ENCODE measurements at regions not wholly inside any gene's neighbourhood (a gene's known extent, or its start where the extent isn't known, plus 50 kb on each side); places are given as distances from the start of the nearest gene placed in this dataset.
"Not testable (repeated sequence)": the region's sequence is repeated elsewhere in the genome, so short reads cannot be mapped to it uniquely, and the experiment has no call there.

DNA sequence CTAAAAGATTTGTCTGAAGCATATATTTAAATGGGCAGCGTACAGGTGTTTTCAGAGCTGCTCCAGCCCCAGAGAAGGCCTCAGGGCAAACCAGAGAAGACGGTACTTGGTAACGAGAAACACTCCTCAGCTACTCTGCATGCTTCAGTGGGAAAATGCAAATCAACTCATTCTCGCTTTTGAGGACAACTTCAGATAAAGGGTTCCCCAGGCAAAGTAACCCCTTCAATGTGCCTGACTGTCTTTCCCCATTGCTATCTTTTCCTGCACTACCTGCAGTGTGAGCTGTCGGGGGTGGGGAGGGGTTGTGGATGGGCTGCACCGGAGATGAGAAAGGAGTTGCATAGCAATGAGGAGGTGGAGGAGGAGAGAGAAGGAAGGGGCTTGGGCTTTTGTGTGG, 339.7 kb upstream of the CLINT1 start:
- no peak for DNase-seq (ENCODE audit: low read depth)

DNA sequence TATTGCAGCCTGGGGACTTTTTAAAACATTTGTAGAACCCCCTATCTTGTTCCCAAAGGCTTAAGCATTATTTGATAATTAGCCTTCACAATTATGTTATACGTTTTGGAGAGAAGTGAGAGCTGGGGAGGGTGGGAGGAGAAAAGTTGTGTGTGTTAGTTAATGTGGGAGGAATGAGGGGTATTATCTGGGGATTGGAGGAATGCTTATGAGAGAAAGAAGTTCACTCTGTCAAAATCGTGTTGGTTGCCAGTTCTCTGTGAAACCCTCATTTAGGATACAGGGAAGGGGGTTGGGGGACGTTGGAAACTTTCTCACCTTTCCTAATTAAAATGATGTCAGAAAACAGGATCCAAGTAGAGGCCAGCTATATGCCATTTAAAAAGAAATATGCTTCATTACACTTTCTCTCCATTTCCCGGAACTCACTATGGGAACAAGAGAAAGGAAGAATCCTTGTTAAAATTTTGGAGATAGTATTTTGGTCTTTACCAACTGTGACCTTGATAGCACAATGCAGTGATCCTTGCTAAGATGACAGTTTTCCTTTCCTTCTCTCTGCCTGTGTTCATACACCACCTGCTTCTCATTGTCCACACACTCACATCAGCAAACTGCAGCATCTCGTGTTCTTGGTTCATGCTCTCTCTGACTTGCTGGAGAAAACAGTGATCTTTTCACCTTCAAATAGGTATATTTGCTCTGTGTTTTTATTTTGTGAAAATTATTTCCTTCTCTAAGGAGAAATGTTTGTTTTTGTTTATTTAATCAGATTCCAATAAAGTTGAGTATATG, 336.7 kb upstream of the CLINT1 start:
- DNase-seq (ENCODE audit: low read depth): no peak

DNA sequence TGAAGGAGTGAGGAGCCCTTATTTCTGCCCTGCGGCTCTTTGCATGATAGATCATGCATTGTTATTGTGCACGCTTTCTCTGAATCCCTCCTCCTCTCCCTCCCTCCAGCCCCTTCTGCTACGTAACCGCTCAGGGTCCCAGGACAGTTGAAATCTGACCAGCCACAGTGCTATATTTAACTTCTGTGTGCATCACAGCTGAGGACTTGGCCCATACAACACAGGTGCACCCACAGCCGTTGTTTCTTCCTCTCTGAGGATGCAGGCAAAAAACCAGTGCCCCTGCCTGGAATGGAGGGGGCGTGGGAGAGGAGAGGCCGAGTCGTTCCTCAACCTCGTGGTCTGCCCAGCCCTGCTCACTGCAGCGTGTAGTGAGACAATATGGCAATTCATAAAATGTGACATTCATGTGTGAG, 335.6 kb upstream of the CLINT1 start:
- no peak for DNase-seq (ENCODE audit: low read depth)

DNA sequence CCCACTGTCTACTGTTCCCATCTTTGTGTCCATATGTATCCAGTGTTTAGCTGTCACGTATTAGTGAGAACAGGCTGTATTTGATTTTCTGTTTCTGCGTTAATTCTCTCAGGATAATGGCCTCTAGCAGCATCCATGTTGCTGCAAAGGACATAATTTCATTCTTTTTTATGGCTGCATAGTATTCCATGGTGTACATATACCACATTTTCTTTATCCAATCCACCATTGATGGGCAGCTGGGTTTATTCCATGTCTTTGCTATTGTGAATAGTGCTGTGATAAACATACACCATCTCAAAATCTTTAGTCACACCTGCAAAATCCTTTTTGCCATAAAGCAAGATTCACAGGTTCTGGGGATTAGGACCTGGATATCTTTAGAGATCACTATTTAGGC, 334.4 kb upstream of the CLINT1 start:
- DNase-seq (ENCODE audit: low read depth): not testable (repeated sequence)

DNA sequence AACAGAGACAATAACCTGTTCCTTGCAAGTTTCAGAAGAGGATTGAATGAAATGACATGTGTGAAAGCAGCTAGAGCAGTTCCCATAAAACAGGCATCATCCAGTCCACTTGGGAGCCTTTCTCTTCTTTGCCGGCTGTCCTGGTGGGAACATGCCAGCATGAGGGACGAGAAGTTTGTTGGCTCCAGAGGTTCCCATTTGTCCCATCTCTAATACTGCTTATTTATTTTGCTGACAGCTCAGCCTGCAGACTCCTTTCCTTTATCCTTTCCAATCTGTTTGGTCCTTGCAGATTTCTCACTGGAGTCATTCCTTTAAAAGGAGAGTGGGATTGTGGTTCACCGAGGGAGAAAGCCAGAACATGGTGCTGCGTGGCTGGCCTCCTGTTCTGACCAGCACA, 321.5 kb upstream of the CLINT1 start:
- DNase-seq (ENCODE audit: low read depth): no peak

DNA sequence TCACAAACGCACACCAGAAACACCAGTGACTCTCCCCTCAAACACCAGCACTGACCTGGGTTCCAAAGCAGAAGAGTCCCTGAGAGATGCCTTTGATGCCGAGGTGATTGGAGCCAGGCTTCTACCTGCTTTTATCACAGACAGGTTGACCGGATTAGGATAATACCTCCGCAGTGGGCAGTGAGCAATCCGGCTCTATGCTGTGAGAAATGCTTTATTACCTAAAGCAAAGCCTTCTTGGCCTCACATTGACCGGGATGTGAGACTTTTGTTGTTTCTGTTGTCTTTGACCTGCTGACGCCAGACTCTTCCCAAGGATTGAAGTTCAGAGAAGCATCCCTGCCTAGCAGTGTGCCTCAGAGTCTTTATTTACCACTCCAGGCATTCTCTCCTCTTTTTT, 320.3 kb upstream of the CLINT1 start:
- DNase-seq (ENCODE audit: low read depth): no peak

DNA sequence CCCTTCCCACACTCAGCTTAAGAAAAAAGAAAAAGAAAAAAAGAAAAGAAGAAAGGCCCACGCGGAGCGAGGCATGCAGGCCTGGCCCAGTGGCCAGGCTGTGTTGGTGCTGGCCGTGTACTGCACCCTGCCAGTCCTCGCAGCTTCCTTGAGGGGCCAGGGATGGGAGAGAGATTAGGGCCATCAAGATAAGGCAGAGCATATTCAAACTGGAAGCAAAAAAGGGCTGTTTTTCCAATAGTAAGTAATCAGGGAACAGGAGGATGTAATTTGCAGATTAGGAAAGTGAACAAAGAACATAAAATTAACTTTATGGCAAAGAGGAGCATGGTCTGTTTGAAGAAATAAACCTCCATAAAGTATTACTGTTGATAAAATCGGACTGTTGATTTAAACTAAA, 319.6 kb upstream of the CLINT1 start:
- no peak for DNase-seq (ENCODE audit: low read depth)

DNA sequence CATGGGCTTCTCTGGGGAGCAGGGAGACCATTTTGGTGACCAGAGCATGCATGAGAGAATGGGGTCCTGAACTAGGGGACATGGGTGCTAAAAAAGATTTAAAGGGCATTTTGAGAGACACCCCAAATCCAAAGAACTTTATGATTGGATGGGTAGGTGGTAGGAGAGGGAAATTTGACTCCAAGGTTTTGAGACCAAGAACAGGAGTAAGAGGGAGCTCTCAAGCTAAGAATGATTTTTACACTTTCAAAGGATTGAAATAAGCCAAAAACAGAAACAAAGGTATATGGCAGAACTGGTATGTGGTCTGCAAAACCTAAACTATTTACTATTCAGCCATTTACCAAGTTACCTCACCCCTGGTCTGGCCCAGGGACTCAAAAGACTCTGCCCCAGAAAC, 318.2 kb upstream of the CLINT1 start:
- no peak for DNase-seq (ENCODE audit: low read depth)

DNA sequence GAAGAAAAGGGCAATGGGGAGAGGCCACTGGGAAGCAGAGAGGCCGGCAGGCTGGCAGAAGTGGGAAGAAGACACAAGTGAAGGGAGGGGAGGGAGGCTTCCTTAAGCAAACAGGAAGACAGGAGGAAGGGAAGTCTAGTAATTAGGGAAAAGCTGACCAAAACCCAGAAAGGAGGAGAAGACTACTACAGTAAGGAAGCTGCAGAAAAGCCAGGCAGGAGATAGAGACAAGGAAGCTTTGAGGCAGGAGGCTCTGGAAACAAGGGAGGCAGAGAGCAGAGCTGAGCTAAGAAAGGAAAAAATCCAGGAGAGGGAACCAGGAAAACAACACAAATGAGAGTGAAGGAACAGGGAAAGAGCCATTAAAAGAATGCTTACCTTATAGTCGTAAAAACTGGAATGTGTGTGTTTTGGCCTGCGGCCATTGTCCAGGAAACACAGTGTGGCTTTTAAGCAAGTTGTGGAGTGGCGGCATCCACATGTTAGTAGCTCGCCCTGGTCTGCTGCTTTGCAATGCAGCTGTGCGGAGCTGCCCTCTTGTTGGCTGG, 317.1 kb upstream of the CLINT1 start:
- no peak for DNase-seq (ENCODE audit: low read depth)

DNA sequence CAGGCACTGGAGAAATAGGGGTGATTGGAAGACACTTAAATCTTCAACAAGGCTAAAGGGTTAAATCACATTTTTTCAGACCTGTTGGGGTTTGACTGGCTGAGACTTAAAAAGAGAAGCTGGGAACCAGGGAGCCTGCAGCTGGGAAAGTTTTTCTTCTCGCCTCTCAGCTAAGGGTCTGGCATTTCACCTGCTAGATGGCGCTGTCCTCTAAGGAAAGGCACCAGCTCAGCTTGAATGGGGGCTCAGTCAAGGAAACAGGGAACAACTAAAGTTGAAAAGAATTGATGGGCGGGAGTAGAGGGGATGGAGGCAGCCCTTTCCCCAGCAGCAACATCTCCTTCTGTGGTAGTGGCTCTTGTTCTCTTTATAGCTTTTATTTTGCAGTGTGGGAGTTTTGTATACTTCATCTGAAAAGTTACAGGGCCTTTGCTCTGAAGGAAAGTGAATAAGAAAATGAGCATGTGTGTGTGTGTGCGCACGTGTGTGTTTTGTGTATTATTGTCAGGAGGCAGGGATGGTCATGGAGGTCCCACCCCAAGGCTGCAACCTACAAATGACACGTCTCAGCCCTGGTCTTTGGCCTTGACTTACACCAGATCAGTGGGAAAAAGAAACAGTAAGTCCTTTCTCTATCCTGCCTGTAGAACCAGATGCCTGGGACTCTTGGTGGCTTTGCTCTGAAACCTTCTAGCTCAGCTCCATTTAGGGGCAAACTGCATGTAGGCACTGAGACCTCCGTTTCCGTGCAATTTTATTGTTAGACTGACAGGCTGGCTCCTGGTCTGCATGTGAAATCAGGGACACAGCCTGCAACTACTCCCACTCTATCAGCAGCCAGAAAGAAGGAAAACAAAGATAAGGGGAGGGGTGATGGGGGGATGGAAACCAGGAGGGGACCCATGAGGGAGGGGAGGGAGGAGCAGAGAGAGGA, 316.2 kb upstream of the CLINT1 start:
- no peak for DNase-seq (ENCODE audit: low read depth)

DNA sequence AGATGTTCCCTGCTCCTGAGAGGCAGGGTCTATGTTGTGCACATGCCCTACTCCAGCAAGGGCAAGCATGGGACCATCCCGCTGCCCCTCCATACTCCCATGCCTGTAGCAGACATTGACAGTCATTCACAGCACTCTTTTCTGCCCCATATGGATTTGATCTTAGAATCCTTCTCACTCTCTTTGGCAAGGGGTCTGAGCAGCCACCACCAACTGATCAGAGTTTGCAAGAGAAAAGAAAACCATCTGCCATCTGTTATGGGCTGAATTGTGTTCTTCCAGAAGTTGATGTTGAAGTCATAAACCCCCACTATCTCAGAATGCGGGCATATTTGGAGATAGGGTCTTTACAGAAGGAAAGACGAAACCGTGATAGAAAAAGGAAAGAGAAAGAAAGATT, 315.1 kb upstream of the CLINT1 start:
- DNase-seq (ENCODE audit: low read depth): no peak

DNA sequence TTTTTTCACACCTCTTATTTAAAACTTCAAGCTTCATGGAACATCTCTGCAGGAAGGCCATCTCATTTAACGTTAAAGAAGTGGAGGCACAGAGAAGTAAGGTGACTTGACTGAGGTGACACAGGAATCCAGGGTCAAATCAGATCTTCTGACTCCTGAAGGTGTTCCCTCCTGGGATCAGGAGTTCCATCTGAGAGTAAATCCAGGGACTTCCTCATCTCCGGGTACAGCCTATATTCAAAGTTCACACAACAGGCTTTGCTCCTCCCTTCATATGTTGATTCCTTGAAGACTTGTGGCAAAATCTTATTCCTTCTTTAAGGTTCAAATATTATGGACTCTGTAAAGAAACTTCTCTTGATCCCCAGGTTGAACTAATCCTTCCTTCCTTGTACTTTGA, 313.1 kb upstream of the CLINT1 start:
- DNase-seq (ENCODE audit: low read depth): no peak

DNA sequence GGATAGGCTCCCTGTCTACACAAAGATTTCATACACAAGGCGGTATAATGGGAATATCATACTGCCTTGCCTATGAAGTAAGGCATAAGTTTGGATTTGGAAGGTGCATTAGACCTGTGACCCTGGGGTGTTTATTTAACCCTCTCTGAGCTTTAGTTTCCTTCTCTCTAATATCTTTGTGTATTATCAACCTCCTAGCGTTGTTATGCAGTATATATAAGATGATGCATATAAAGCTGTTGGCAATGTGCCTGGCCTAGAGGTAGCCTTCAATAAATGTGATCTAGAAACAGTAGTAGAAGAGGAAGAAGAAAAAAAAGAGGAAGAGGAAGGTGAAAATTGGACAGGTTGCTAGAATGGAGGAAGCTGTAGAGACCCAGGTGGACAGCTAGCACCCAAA, 311.6 kb upstream of the CLINT1 start:
- DNase-seq (ENCODE audit: low read depth): no peak

DNA sequence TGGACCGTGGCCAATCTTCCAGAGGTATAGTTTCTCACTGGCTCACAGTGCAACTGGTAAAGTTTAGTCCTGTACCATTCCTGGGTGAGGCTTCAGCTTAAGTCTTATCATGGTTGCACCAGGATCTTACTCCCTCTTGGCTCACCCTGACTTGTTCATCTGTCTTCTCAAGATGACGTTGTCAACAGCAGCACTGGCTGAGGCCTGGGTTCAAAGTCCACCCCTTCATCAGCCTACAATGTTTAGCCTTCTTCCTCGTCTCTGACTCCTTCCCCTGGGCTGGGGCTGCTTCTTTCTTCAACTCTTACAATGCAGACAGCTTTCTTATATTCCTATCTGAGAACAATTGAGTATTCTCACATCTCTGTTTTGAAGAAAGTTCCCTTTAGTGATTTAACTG, 311.1 kb upstream of the CLINT1 start:
- no peak for DNase-seq (ENCODE audit: low read depth)

DNA sequence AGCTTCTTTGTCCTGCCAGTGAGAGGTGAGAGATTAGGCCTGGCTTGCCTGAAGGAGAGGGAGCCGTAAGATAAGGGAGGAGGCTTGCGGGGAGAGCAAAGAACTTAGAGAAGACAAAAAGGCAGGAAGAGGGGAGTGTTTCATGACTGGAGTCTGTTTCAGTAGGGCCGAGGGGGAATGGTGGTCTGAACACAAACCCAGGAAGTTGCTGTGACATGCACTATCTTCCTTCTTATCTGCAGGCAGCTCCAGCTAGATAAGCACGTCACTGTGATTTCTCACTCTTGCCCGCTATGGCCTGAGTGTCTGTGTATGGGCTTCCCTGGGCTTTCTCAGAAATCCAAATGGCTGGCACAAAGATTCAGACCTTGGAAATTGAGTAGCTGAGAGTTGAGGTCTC, 307.5 kb upstream of the CLINT1 start:
- no peak for DNase-seq (ENCODE audit: low read depth)

DNA sequence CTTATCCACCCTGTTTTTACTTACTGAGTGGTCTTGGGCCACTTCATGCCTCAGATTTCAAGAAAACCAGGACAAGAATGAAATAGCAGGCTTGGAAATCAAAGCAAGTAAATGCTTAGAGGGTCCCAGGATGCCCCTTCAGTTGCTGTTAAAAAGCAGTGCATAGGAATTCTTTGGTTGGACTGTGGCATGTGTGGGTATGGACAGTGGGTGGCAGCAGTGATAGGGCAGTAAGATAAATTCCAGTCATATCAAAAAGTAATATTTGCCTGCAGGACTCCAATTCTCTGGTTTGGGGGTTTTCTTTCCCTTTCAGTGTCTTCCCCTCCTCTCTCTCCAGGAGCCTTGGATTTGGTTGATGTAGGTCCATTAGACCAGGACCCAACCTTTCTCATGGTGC, 306.7 kb upstream of the CLINT1 start:
- no peak for DNase-seq (ENCODE audit: low read depth)

DNA sequence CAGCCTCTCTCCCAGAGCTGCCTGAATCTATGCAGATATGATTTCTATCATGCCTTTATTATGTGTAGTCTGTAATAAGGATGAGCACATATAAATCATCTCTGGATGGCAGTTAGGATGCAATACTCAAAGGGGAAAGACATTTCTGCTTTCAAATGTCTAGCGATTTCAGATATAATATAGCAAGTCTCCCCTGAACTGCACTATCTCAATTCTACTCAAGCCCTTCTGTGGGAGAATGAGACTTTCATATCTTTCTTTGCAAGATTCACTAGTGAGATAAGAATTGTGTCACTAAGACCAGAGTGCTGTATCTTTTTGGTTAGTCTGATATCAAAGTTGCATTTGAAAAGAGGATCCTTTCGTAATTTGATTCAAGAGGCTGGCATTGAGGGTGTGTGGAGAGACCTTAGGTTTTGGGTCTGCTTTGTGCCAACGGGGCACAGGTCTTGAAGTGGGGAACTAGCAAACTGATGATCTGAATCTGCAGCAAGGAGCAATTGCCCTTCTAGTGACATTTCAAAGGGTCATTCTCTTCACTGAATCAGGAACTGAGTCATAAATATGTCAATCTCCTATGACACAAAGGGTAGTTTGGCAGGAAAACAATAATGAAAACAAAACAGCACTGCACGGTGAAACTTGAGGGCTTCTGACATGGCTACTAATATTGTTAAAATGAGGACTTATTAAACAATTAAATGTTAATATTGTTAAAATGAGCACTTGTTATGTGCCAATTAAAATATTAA, 305.5 kb upstream of the CLINT1 start:
- DNase-seq (ENCODE audit: low read depth): no peak

DNA sequence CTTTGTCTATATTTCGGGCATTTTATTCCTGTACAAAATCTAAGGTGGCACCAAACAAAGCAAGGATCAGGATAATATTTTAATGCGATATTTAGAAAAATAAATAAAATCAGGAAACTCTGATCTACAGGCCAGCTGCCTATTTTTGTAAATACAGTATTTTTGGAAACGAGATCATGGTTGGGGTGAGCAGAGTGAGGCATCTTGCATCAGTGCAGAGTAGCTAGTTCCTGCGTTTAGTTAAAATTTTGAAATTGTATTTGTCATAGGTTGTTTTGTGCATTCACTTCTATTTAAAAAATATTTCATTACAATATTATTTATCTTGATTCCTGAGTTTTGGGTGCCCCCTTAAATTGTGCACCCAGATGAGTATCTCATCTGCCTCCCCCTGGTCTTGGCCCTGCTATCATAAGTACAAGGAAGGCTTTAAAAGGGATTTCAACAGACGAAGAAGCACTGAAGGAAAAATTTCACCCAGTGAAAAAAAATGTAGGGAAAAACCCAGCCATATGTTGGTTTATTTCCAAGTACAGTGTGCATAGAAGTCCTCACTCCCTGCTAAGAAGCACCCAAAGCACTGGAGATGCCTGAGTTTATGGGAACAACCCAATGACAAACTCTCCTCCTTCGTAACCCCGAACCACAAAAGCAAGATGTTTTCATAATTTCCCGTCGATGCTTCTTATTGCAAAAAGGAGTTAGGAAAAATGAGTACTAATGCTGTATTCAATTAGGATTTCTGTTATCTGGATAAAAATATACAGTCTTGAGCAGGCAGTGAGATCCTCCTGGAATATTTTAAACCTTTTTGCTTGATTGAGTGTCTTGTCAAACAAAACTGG, 304.7 kb upstream of the CLINT1 start:
- DNase-seq (ENCODE audit: low read depth): no peak

DNA sequence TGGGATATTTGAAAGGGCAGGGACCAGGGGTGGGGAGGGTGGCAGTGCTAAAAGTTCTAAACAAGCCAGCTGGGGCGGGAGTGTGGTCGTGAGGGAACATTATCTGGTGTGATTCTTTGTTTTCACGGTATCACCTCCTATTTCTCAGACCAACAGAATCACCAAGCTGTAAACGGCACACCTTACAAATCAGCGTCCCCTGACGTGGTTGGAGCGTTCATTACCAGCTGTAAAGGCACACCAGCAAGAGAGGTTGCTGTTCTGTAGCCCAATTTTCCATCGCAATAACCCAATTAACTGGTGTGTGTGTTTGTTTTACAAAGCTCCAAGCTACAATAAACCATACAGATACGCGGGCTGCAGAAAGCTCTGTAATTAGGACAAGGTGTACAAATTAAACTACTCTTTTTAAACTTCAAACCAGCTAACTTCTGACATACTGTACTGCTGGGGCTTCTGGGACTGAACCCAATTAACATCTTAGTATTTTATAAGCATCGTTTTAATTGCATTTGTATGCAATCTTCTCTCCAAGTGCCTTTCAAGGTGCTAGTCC, 303.6 kb upstream of the CLINT1 start:
- DNase-seq (ENCODE audit: low read depth): no peak

DNA sequence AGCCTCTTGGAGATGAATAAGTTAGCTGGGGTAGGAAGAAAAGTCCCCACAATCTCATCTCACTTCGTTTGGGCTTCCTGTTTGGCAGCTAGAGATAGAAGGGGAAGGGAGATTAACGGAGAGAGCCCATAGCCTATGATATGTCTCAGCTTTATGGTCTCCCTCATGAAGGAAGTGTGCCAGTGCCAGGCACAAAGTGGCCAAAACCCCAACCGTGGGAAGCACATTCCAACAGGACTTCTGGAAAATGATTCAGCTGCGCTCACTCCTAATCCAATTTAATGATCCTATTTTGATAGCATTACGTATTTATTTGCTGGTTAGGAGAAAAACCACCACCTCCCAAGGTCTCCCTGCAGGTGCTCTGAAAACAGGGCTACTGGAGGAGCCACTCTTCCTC, 303.1 kb upstream of the CLINT1 start:
- no peak for DNase-seq (ENCODE audit: low read depth)

DNA sequence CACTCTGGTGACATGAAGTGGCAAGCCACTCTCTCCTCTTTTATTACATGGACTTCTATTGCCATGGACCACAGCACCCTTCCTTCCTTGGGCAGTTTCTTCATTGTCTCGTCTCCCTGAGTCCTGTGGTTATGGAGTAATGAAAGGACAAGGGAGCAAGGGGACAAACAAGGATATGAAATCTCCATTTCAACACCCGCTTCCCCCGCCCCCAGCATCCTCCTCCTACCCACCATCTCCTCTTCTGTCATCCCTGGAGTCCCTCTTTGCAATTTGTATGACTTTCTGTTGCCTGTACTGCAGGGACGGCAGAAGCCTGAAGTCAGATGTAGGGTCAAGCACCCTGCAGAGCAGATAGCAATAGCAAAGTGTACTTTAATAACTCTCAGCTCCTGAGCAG, 300.7 kb upstream of the CLINT1 start:
- no peak for DNase-seq (ENCODE audit: low read depth)

All from CMK (cell line).